ENCODE measurements at regions not wholly inside any gene's neighbourhood (a gene's known extent, or its start where the extent isn't known, plus 50 kb on each side); places are given as distances from the start of the nearest gene placed in this dataset.

- H3K4me1 Mint-ChIP-seq, result no peaks in the 10 kb centered on the region
- peaks cover 0 to 4% (median 0%) of the 10 kb centered on the region in 7 donors for H3K9me3 Mint-ChIP-seq
- TF ChIP-seq CTCF (IDR thresholded peaks at IDR 0.05), result no peak
- Histone ChIP-seq H3K36me3 (replicated peaks in 1 of 2; ENCODE audit: control insufficient read depth in 1 of 2, insufficient read depth in 2 of 2, low read length in 2 of 2) (no peaks in the 10 kb centered on the region), H3K4me1 (ENCODE audit: control insufficient read depth in 1 of 2, insufficient read depth in 2 of 2, low read length in 2 of 2) (no peaks in the 10 kb centered on the region), H3K27me3 (ENCODE audit: control insufficient read depth in 2 of 2, insufficient read depth in 2 of 2, low read length in 2 of 2) (no peaks in the 10 kb centered on the region), H3K9me3 (replicated peaks in 1 of 2; ENCODE audit: control insufficient read depth in 1 of 2, insufficient read depth in 1 of 2, low read length in 2 of 2) (no peaks in the 10 kb centered on the region), H3K79me2 (ENCODE audit: insufficient read depth, low read length) (no peaks in the 10 kb centered on the region), H3K4me3 (replicated peaks in 1 of 3; ENCODE audit: low read depth in 2 of 3, low read length in 3 of 3) (no peak overlapping the region), H3K27ac (ENCODE audit: low read depth in 1 of 2, low read length in 2 of 2) (no peak overlapping the region), H3K4me2 (replicated peaks; ENCODE audit: extremely low read depth, low read length, poor library complexity, severe bottlenecking) (no peak overlapping the region), H4K20me1 (ENCODE audit: insufficient read depth, low read length) (no peaks in the 10 kb centered on the region), H2AFZ (ENCODE audit: insufficient read depth, low read depth, low read length, poor library complexity, severe bottlenecking) (no peak overlapping the region), H3K9ac (ENCODE audit: insufficient read depth, low read length, poor library complexity, severe bottlenecking) (no peak overlapping the region)
- H3K4me3 Mint-ChIP-seq, result no peak overlapping the region
- peaks cover 0 to 1% (median 0%) of the 10 kb centered on the region in 3 donors for H3K27me3 Mint-ChIP-seq (ENCODE audit: low read depth in 3 of 3)
- WGBS (ENCODE audit: insufficient coverage), result no CpG with 5 or more reads among the region's 3 CpGs
- no peaks in the 10 kb centered on the region for H3K36me3 Mint-ChIP-seq
- no peak overlapping the region for H3K27ac Mint-ChIP-seq
- intact Hi-C loops (cut with micrococcal nuclease), result no loop called here
- DNase-seq, result no peak
Observed at GRCh38 chr1:95353194-95353593, 119.2 kb downstream of the RWDD3 start.

DNA sequence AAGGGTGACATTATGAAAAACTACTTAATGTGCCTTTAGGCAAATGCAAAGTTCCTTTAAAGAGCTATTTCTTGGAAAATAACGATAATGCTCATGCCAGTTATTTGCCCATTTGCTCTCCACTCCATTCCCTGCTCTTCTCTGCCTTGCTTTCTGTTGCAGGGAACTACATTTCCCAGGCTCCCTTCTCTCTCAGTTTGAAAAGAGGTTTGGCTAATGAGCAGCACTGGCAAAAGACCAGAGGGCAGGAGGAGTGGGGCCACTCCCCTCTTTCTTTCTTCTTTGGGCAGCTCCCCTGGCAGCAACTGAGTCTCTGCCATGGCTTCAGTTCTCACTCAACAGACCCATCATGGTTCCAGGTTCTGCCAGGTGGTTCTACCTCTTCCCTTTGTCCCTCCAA lies 130.5 kb downstream of the RWDD3 start:
- no peaks in the 10 kb centered on the region for H4K20me1 ChIP-seq (ENCODE audit: insufficient read depth, low read length)
- H3K27ac Mint-ChIP-seq, result no peak overlapping the region
- H3K9me3 Mint-ChIP-seq, result peaks cover 0 to 8% (median 3%) of the 10 kb centered on the region in 7 donors
- no peaks in the 10 kb centered on the region for H3K27me3 ChIP-seq (ENCODE audit: control insufficient read depth in 2 of 2, insufficient read depth in 2 of 2, low read length in 2 of 2)
- H3K4me2 ChIP-seq (replicated peaks; ENCODE audit: extremely low read depth, low read length, poor library complexity, severe bottlenecking), result no peak overlapping the region
- WGBS (ENCODE audit: insufficient coverage), result 100% methylated on average over 1 of the region's 1 CpG
- no peak overlapping the region for H3K27ac ChIP-seq (ENCODE audit: low read depth in 1 of 2, low read length in 2 of 2)
- intact Hi-C loops (cut with micrococcal nuclease), result no loop called here
- H3K4me1 Mint-ChIP-seq, result no peaks in the 10 kb centered on the region
- H3K4me1 ChIP-seq (ENCODE audit: control insufficient read depth in 1 of 2, insufficient read depth in 2 of 2, low read length in 2 of 2), result no peaks in the 10 kb centered on the region
- no peak overlapping the region for H3K9ac ChIP-seq (ENCODE audit: insufficient read depth, low read length, poor library complexity, severe bottlenecking)
- no peak for DNase-seq
- H2AFZ ChIP-seq (ENCODE audit: insufficient read depth, low read depth, low read length, poor library complexity, severe bottlenecking), result no peak overlapping the region
- no peak overlapping the region for H3K4me3 ChIP-seq (replicated peaks in 1 of 3; ENCODE audit: low read depth in 2 of 3, low read length in 3 of 3)
- H3K27me3 Mint-ChIP-seq (ENCODE audit: low read depth in 3 of 3), result no peaks in the 10 kb centered on the region
- no peaks in the 10 kb centered on the region for H3K79me2 ChIP-seq (ENCODE audit: insufficient read depth, low read length)
- TF ChIP-seq CTCF (IDR thresholded peaks at IDR 0.05), result no peak
- H3K9me3 ChIP-seq (replicated peaks in 1 of 2; ENCODE audit: control insufficient read depth in 1 of 2, insufficient read depth in 1 of 2, low read length in 2 of 2), result no peaks in the 10 kb centered on the region
- no peaks in the 10 kb centered on the region for H3K36me3 ChIP-seq (replicated peaks in 1 of 2; ENCODE audit: control insufficient read depth in 1 of 2, insufficient read depth in 2 of 2, low read length in 2 of 2)
- no peak overlapping the region for H3K4me3 Mint-ChIP-seq
- no peaks in the 10 kb centered on the region for H3K36me3 Mint-ChIP-seq

All from CD14-positive monocyte (primary cell).